GM18909 (cell line): ENCODE measurements at regions not wholly inside any gene's neighbourhood (a gene's known extent, or its start where the extent isn't known, plus 50 kb on each side); places are given as distances from the start of the nearest gene placed in this dataset.

ENCODE experiments used
- ATAC-seq: cut with Tn5 transposase; IDR thresholded peaks from one replicate; pipeline ENCODE4 v1.9.1; 2021; ENCODE audit warnings: mild to moderate bottlenecking; ENCODE audit not compliant: unreplicated experiment, poor library complexity

GRCh38 chr14:29098656-29099055 is 332.1 kb downstream of the FOXG1 start:
- no peak for ATAC-seq

- ATAC-seq: no peak
Measured at GRCh38 chr14:29102266-29102665, 335.7 kb downstream of the FOXG1 start.

- no peak for ATAC-seq
Measured at GRCh38 chr14:29102996-29103395, 336.4 kb downstream of the FOXG1 start.

- ATAC-seq: no peak
Measured at GRCh38 chr14:29108908-29109307, 342.3 kb downstream of the FOXG1 start.

GRCh38 chr14:29109589-29109988 is 343.0 kb downstream of the FOXG1 start:
- ATAC-seq: no peak

GRCh38 chr14:29111554-29111953 is 345.0 kb downstream of the FOXG1 start:
- ATAC-seq: no peak

GRCh38 chr14:29123017-29123416 is 356.4 kb downstream of the FOXG1 start:
- no peak for ATAC-seq

GRCh38 chr14:29126361-29126760 is 359.8 kb downstream of the FOXG1 start:
- ATAC-seq: no peak

- no peak for ATAC-seq
Measured at GRCh38 chr14:29126865-29127264, 360.3 kb downstream of the FOXG1 start.

GRCh38 chr14:29140016-29140415 is 373.4 kb downstream of the FOXG1 start:
- no peak for ATAC-seq

- ATAC-seq: no peak
Measured at GRCh38 chr14:29144621-29145020, 378.0 kb downstream of the FOXG1 start.

GRCh38 chr14:29148221-29148620 is 381.6 kb downstream of the FOXG1 start:
- no peak for ATAC-seq

GRCh38 chr14:29149798-29150197 is 383.2 kb downstream of the FOXG1 start:
- ATAC-seq: no peak

GRCh38 chr14:29150659-29151058 is 384.1 kb downstream of the FOXG1 start:
- ATAC-seq: no peak

GRCh38 chr14:29156096-29156495 is 389.5 kb downstream of the FOXG1 start:
- ATAC-seq: no peak

GRCh38 chr14:29161593-29161992 is 395.0 kb downstream of the FOXG1 start:
- no peak for ATAC-seq

GRCh38 chr14:29163109-29163508 is 396.5 kb downstream of the FOXG1 start:
- no peak for ATAC-seq

GRCh38 chr14:29165431-29165830 is 398.8 kb downstream of the FOXG1 start:
- no peak for ATAC-seq

- ATAC-seq: no peak
Measured at GRCh38 chr14:29166507-29166906, 399.9 kb downstream of the FOXG1 start.

GRCh38 chr14:29168149-29168548 is 401.6 kb downstream of the FOXG1 start:
- no peak for ATAC-seq

GRCh38 chr14:29169408-29169807 is 402.8 kb downstream of the FOXG1 start:
- no peak for ATAC-seq

GRCh38 chr14:29175706-29176105 is 409.1 kb downstream of the FOXG1 start:
- ATAC-seq: no peak

- no peak for ATAC-seq
Measured at GRCh38 chr14:29176876-29177275, 410.3 kb downstream of the FOXG1 start.
